ENCODE measurements at regions not wholly inside any gene's neighbourhood (a gene's known extent, or its start where the extent isn't known, plus 50 kb on each side); places are given as distances from the start of the nearest gene placed in this dataset.

DNA sequence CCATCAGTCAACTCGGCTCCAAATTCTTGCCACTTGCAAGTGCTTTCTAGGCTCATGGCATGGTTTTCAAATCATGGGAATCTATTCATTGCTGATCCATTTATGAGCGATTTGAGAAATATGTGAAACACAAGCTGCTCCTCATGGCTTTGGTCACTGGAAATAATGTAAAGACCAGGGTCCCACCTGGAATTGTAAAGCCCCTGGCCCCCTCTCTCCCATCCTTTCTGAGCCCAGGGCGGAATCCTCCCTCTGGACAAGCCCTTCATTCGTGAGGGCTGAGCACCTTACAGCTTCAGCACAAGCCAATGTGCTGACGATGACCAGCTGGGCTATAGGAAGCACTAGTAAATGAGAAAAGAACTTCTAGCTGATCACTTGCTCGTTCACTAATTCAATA lies 96.0 kb downstream of the RNASET2 start:
- TF ChIP-seq, protein P1, sequence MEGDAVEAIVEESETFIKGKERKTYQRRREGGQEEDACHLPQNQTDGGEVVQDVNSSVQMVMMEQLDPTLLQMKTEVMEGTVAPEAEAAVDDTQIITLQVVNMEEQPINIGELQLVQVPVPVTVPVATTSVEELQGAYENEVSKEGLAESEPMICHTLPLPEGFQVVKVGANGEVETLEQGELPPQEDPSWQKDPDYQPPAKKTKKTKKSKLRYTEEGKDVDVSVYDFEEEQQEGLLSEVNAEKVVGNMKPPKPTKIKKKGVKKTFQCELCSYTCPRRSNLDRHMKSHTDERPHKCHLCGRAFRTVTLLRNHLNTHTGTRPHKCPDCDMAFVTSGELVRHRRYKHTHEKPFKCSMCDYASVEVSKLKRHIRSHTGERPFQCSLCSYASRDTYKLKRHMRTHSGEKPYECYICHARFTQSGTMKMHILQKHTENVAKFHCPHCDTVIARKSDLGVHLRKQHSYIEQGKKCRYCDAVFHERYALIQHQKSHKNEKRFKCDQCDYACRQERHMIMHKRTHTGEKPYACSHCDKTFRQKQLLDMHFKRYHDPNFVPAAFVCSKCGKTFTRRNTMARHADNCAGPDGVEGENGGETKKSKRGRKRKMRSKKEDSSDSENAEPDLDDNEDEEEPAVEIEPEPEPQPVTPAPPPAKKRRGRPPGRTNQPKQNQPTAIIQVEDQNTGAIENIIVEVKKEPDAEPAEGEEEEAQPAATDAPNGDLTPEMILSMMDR (IDR thresholded peaks at IDR 0.05), result no peak
- H3K27me3 Mint-ChIP-seq (ENCODE audit: low read depth), result peaks cover 17% of the 10 kb centered on the region
- DNase-seq (ENCODE audit: low spot score), result no peak
- H3K4me3 Mint-ChIP-seq (ENCODE audit: unreplicated experiment), result no peak overlapping the region
- no peak overlapping the region for H3K27ac Mint-ChIP-seq (ENCODE audit: unreplicated experiment)
- H3K36me3 Mint-ChIP-seq (ENCODE audit: low read depth), result no peaks in the 10 kb centered on the region
- H3K9me3 Mint-ChIP-seq (ENCODE audit: low read depth), result no peaks in the 10 kb centered on the region
- H3K4me1 Mint-ChIP-seq (ENCODE audit: low read depth), result peaks cover 5% of the 10 kb centered on the region

DNA sequence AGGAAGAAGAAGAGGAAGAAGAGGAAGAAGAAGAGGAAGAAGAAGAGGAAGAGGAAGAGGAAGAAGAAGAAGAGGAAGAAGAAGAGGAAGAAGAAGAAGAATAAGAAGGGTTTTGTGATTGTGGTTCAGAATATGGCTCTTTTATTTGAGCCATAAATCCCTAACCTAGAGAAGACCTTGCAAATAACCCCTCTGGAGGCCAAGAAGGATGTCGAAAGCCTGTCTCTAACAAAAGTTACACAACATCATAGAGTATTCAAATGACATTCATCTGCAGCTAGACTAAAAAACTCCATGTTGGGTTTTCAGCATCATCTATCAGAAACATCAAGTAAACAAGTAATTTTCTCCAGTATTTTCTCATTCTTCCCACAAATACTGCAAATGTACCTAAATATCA lies 100.9 kb downstream of the RNASET2 start:
- TF ChIP-seq, protein P1 (IDR thresholded peaks at IDR 0.05), result no peak
- DNase-seq (ENCODE audit: low spot score), result no peak
- H3K27me3 Mint-ChIP-seq (ENCODE audit: low read depth), result peaks cover 5% of the 10 kb centered on the region
- H3K4me3 Mint-ChIP-seq (ENCODE audit: unreplicated experiment), result no peak overlapping the region
- H3K4me1 Mint-ChIP-seq (ENCODE audit: low read depth), result peaks cover 2% of the 10 kb centered on the region
- no peaks in the 10 kb centered on the region for H3K9me3 Mint-ChIP-seq (ENCODE audit: low read depth)
- H3K36me3 Mint-ChIP-seq (ENCODE audit: low read depth), result no peaks in the 10 kb centered on the region
- H3K27ac Mint-ChIP-seq (ENCODE audit: unreplicated experiment), result no peak overlapping the region

DNA sequence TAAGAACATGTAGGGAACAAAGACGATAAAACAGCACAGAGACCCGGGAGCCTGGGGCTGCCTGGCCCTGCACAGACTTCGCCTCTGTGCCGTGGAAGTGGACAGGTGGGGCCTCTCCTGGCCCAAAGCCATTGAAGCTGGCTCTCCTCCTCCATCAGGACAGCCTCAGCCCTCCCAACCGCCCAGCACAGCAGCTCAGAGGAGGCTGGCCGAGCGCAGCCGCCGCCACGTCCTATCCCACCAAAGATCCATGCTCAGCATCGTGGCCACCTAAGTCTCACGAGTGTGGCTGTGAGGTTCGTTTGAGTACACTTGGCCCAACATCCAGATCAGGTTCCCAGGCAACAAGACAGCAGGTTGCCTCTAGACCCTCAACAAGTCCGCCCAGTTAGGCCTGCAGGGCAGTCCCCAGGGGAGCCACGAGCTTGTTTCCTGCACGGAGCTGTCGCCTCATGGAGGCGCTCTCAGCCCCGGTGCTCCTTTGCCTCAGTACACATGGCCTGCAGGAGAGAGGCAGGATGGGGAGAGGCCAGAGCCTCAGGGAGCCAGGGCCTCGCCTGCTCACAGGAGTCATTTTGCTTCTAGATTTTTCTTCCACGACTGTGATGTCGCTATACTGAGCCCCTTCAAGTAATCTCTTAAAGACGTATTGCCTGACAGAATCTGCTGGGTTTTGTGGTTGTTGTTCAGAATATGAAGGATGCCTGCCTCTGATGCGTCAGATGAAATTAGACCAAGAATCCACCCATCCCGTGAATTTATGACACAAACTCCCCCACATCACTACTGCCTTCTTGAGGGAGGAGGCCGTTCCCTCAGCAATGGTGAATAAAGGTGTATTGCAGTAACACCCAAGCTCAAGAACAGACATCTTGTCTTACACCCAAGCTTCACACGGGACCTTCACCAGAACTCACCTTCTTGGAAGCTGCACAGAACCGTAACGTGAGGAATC lies 102.7 kb downstream of the RNASET2 start:
- H3K36me3 Mint-ChIP-seq (ENCODE audit: low read depth), result no peaks in the 10 kb centered on the region
- H3K4me3 Mint-ChIP-seq (ENCODE audit: unreplicated experiment), result no peak overlapping the region

DNA sequence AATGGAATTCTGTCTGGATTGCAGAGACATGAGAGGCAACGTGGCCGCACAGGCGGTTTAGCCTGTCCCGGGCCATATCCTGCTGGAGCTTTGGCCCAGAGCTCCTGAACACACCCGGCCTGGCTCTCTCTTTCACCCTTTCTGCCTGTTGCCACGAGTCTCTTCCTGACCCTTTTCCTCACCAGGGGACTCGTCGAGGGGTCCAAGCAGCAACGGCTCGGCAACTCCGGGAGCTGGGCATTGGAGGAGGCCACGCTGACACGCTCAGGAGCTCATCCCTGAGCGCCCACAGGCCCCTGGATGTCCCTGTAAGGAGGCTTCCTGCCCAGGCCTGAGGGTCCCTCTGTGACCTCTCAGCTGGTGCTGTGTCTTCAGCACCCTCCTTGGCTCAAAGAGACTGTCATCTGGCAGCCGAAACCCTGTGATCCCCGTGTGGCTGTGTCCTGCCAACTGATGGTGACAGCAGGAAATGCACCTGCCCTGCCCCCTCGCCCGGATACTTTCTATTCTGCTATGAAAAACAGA lies 103.8 kb downstream of the RNASET2 start:
- H3K9me3 Mint-ChIP-seq (ENCODE audit: low read depth), result peaks cover 3% of the 10 kb centered on the region
- no peak overlapping the region for H3K4me3 Mint-ChIP-seq (ENCODE audit: unreplicated experiment)
- peaks cover 9% of the 10 kb centered on the region for H3K4me1 Mint-ChIP-seq (ENCODE audit: low read depth)
- H3K36me3 Mint-ChIP-seq (ENCODE audit: low read depth), result no peaks in the 10 kb centered on the region
- DNase-seq (ENCODE audit: low spot score), result no peak
- H3K27me3 Mint-ChIP-seq (ENCODE audit: low read depth), result no peaks in the 10 kb centered on the region
- TF ChIP-seq, protein P1 (IDR thresholded peaks at IDR 0.05), result no peak
- H3K27ac Mint-ChIP-seq (ENCODE audit: unreplicated experiment), result no peak overlapping the region

More for the DNA sequence above, 102.7 kb downstream of the RNASET2 start:
- Mint-ChIP-seq H3K9me3 (ENCODE audit: low read depth) (no peaks in the 10 kb centered on the region), H3K27ac (ENCODE audit: unreplicated experiment) (no peak overlapping the region), H3K4me1 (ENCODE audit: low read depth) (peaks cover 9% of the 10 kb centered on the region), H3K27me3 (ENCODE audit: low read depth) (no peaks in the 10 kb centered on the region)
- no peak for DNase-seq (ENCODE audit: low spot score)
- TF ChIP-seq, protein P1 (IDR thresholded peaks at IDR 0.05), result no peak

DNA sequence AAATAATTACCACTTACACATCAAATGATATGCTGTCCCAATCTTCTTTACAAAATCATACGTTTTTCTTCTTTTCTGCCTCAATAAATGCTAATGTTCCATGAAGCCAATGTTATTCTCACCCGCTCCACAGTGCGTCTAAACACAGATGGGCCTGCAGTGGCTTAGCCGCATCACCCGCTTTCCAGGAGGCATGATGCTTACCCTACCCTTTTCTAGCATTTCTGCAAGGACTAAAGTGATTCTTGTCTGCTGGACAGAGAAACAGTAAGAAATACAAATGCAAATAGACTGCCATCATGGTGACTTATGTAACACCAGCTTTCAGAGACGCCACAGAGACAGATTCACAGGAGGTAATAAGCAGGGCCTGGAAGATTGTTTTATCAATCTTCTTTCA lies 104.4 kb downstream of the RNASET2 start:
- Mint-ChIP-seq H3K36me3 (ENCODE audit: low read depth) (no peaks in the 10 kb centered on the region), H3K27me3 (ENCODE audit: low read depth) (no peaks in the 10 kb centered on the region), H3K4me3 (ENCODE audit: unreplicated experiment) (no peak overlapping the region), H3K27ac (ENCODE audit: unreplicated experiment) (no peak overlapping the region), H3K4me1 (ENCODE audit: low read depth) (peaks cover 9% of the 10 kb centered on the region), H3K9me3 (ENCODE audit: low read depth) (peaks cover 9% of the 10 kb centered on the region)
- TF ChIP-seq, protein P1 (IDR thresholded peaks at IDR 0.05), result no peak
- no peak for DNase-seq (ENCODE audit: low spot score)
